Neural cell (in vitro differentiated cells): ENCODE measurements at regions not wholly inside any gene's neighbourhood (a gene's known extent, or its start where the extent isn't known, plus 50 kb on each side); places are given as distances from the start of the nearest gene placed in this dataset.

Experiments
- H2AFZ ChIP-seq: fragments of 200-600, 300-800 bp; sonication (generic), shearing (Covaris generic); 2 replicates; pipeline ENCODE4 v1.6.0; 2014; ENCODE audit warnings: low read depth, mild to moderate bottlenecking, antibody characterized with exemption, low read length, moderate library complexity
- H3F3A ChIP-seq: fragments of 200-600 bp; shearing (Covaris generic); 2 replicates; pipeline ENCODE4 v1.6.1; 2016; ENCODE audit warnings: mild to moderate bottlenecking, moderate library complexity, mixed read lengths, antibody characterized with exemption, low read length; ENCODE audit not compliant: insufficient read depth, poor library complexity, severe bottlenecking
- H3K27ac ChIP-seq: fragments of 200-600, 300-800 bp; sonication (generic), shearing (Covaris generic); 2 replicates; pipeline ENCODE4 v1.5.1; 2014; ENCODE audit warnings: mild to moderate bottlenecking, low read length, moderate library complexity
- H3K27me3 ChIP-seq: fragments of 300-800, 200-600 bp; sonication (generic), shearing (Covaris generic); 2 replicates; pipeline ENCODE4 v1.6.0; 2014; ENCODE audit warnings: mild to moderate bottlenecking, low read depth, low read length, moderate library complexity; ENCODE audit not compliant: insufficient read depth
- H3K36me3 ChIP-seq: fragments of 300-800, 200-600 bp; sonication (generic), shearing (Covaris generic); 2 replicates; pipeline ENCODE4 v1.5.1; 2014; ENCODE audit warnings: mild to moderate bottlenecking, antibody characterized with exemption, low read length, moderate library complexity; ENCODE audit not compliant: insufficient read depth
- H3K4me2 ChIP-seq: fragments of 300-800, 200-600 bp; sonication (generic), shearing (Covaris generic); 2 replicates; pipeline ENCODE4 v1.6.0; 2014; ENCODE audit warnings: mild to moderate bottlenecking, low read length
- H3K4me3 ChIP-seq: fragments of 300-800, 200-600 bp; sonication (generic), shearing (Covaris generic); 2 replicates; pipeline ENCODE4 v1.5.1; 2014; ENCODE audit warnings: mild to moderate bottlenecking, low read length, moderate library complexity
- H3K79me2 ChIP-seq: fragments of 200-600 bp; shearing (Covaris generic); replicated peaks from 2 replicates; pipeline ENCODE4 v1.6.0; 2014; ENCODE audit warnings: mild to moderate bottlenecking, low read length, moderate library complexity; ENCODE audit not compliant: insufficient read depth
- H3K9ac ChIP-seq: fragments of 300-800, 200-600 bp; sonication (generic), shearing (Covaris generic); 2 replicates; pipeline ENCODE4 v1.6.1; 2016; ENCODE audit warnings: mild to moderate bottlenecking, low read length, mixed read lengths
- H3K9me2 ChIP-seq: fragments of 200-600 bp; shearing (Covaris generic); 2 replicates; pipeline ENCODE4 v1.6.1; 2016; ENCODE audit warnings: mild to moderate bottlenecking, low read length, mixed read lengths; ENCODE audit not compliant: insufficient read depth
- H3K9me3 ChIP-seq: fragments of 200-600, 300-800 bp; sonication (generic), shearing (Covaris generic); 2 replicates; pipeline ENCODE4 v1.6.1; 2016; ENCODE audit warnings: mild to moderate bottlenecking, mixed run types, low read length, moderate library complexity, mixed read lengths
- H4K20me1 ChIP-seq: fragments of 200-600 bp; shearing (Covaris generic); 2 replicates; pipeline ENCODE4 v1.6.1; 2016; ENCODE audit warnings: mild to moderate bottlenecking, mixed run types; ENCODE audit not compliant: insufficient read depth
- CTCF ChIP-seq: fragments of 450-650 bp; IDR thresholded peaks from 2 replicates; pipeline ENCODE4 v1.5.1; 2014; ENCODE audit warnings: antibody characterized with exemption, mild to moderate bottlenecking, moderate library complexity; ENCODE audit not compliant: poor library complexity, severe bottlenecking
- EP300 ChIP-seq: fragments of 450-650 bp; conservative IDR thresholded peaks from 2 replicates; pipeline ENCODE4 v1.6.1; 2014; ENCODE audit warnings: antibody characterized with exemption, mild to moderate bottlenecking, moderate library complexity; ENCODE audit not compliant: poor library complexity, severe bottlenecking
- EZH2 ChIP-seq: fragments of 200-600, 300-800 bp; shearing (Covaris generic), sonication (generic); IDR thresholded peaks from 2 replicates; pipeline ENCODE4 v1.6.1; 2014; ENCODE audit warnings: antibody characterized with exemption, low read length, borderline replicate concordance, mild to moderate bottlenecking; ENCODE audit not compliant: insufficient read depth, poor library complexity, severe bottlenecking
- MXI1 ChIP-seq: fragments of 450-650 bp; conservative IDR thresholded peaks from 2 replicates; pipeline ENCODE4 v1.6.1; 2014; ENCODE audit warnings: antibody characterized with exemption, mild to moderate bottlenecking; ENCODE audit not compliant: poor library complexity, severe bottlenecking
- POLR2AphosphoS5 ChIP-seq: IDR thresholded peaks from 2 replicates; pipeline ENCODE4 v1.6.1; 2012
- RAD21 ChIP-seq: fragments of 450-650 bp; conservative IDR thresholded peaks from 2 replicates; pipeline ENCODE4 v1.6.1; 2014; ENCODE audit warnings: antibody characterized with exemption, mild to moderate bottlenecking, moderate library complexity
- REST ChIP-seq: IDR thresholded peaks from 2 replicates; pipeline ENCODE4 v1.6.1; 2012; ENCODE audit warnings: borderline replicate concordance
- SMC3 ChIP-seq: fragments of 450-650 bp; conservative IDR thresholded peaks from 2 replicates; pipeline ENCODE4 v1.6.1; 2014; ENCODE audit warnings: antibody characterized with exemption, mild to moderate bottlenecking, moderate library complexity; ENCODE audit not compliant: poor library complexity
- TAF1 ChIP-seq: IDR thresholded peaks from 2 replicates; pipeline ENCODE4 v1.6.1; 2012; ENCODE audit warnings: low read depth

GRCh38 chr13:106078191-106078590, 457.3 kb downstream of the EFNB2 start:
- no peak overlapping the region for H3K27ac ChIP-seq
- H3K9me3 ChIP-seq, result no peaks in the 10 kb centered on the region
- no peaks in the 10 kb centered on the region for H3K36me3 ChIP-seq
- no peaks in the 10 kb centered on the region for H4K20me1 ChIP-seq
- no peak overlapping the region for H2AFZ ChIP-seq
- H3K4me2 ChIP-seq, result no peak overlapping the region
- no peaks in the 10 kb centered on the region for H3K79me2 ChIP-seq
- no peaks in the 10 kb centered on the region for H3K9me2 ChIP-seq
- no peak overlapping the region for H3K4me3 ChIP-seq
- H3F3A ChIP-seq, result no peaks in the 10 kb centered on the region
- H3K9ac ChIP-seq, result no peak overlapping the region
- H3K27me3 ChIP-seq, result no peaks in the 10 kb centered on the region
- TF ChIP-seq MXI1, result no peak
- no peak for TF ChIP-seq REST
- no peak for TF ChIP-seq POLR2AphosphoS5
- no peak for TF ChIP-seq SMC3
- no peak for TF ChIP-seq EZH2
- no peak for TF ChIP-seq EP300
- TF ChIP-seq CTCF, result no peak
- TF ChIP-seq TAF1, result no peak
- no peak for TF ChIP-seq RAD21

GRCh38 chr13:106077017-106077416, 458.4 kb downstream of the EFNB2 start:
- H3K9ac ChIP-seq, result no peak overlapping the region

More at GRCh38 chr13:106077017-106077416, 458.4 kb downstream of the EFNB2 start:
- Histone ChIP-seq H3K27me3 (no peaks in the 10 kb centered on the region), H3K36me3 (no peaks in the 10 kb centered on the region), H3K4me2 (no peak overlapping the region), H3K9me3 (no peaks in the 10 kb centered on the region), H2AFZ (no peak overlapping the region), H3K9me2 (no peaks in the 10 kb centered on the region), H3K27ac (no peak overlapping the region), H3K79me2 (no peaks in the 10 kb centered on the region), H3K4me3 (no peak overlapping the region), H4K20me1 (no peaks in the 10 kb centered on the region), H3F3A (no peaks in the 10 kb centered on the region)
- TF ChIP-seq POLR2AphosphoS5 (no peak), MXI1 (no peak), REST (no peak), CTCF (no peak), RAD21 (no peak), TAF1 (no peak), EP300 (no peak), EZH2 (no peak)
